Hepatocyte (in vitro differentiated cells): ENCODE measurements at regions not wholly inside any gene's neighbourhood (a gene's known extent, or its start where the extent isn't known, plus 50 kb on each side); places are given as distances from the start of the nearest gene placed in this dataset.

Experiments
- DNase-seq: peaks from one replicate; pipeline ENCODE4 v3.0.0-alpha.2; 2016; ENCODE audit warnings: low spot score
- H2AFZ ChIP-seq: fragments of 200-600 bp; sonication (generic); 2 replicates; pipeline ENCODE4 v1.6.0; 2016; ENCODE audit warnings: antibody characterized with exemption, mild to moderate bottlenecking
- H3K27ac ChIP-seq: fragments of 200-600 bp; sonication (generic); 2 replicates; pipeline ENCODE4 v1.5.1; 2016; ENCODE audit warnings: mild to moderate bottlenecking
- H3K27me3 ChIP-seq: fragments of 200-600 bp; sonication (generic); 2 replicates; pipeline ENCODE4 v1.6.1; 2016
- H3K36me3 ChIP-seq: fragments of 200-600 bp; sonication (generic); replicated peaks from 2 replicates; pipeline ENCODE4 v1.5.1; 2016; ENCODE audit warnings: low read depth; ENCODE audit not compliant: insufficient read depth
- H3K4me1 ChIP-seq: fragments of 200-600 bp; sonication (generic); 2 replicates; pipeline ENCODE4 v1.5.1; 2016; ENCODE audit warnings: mild to moderate bottlenecking, moderate library complexity; ENCODE audit not compliant: insufficient read depth
- H3K4me2 ChIP-seq: fragments of 200-600 bp; sonication (generic); 2 replicates; pipeline ENCODE4 v1.6.0; 2016
- H3K4me3 ChIP-seq: fragments of 200-600 bp; sonication (generic); 2 replicates; pipeline ENCODE4 v1.5.1; 2016; ENCODE audit warnings: mild to moderate bottlenecking
- H3K79me2 ChIP-seq: fragments of 200-600 bp; sonication (generic); 2 replicates; pipeline ENCODE4 v1.6.0; 2017; ENCODE audit warnings: mild to moderate bottlenecking
- H3K9me2 ChIP-seq: fragments of 200-600 bp; sonication (generic); replicated peaks from 2 replicates; pipeline ENCODE4 v1.6.0; 2017; ENCODE audit warnings: mild to moderate bottlenecking; ENCODE audit not compliant: insufficient read depth
- H3K9me3 ChIP-seq: fragments of 200-600 bp; sonication (generic); 2 replicates; pipeline ENCODE4 v1.5.1; 2016; ENCODE audit warnings: low read depth, mild to moderate bottlenecking
- H4K20me1 ChIP-seq: fragments of 200-600 bp; sonication (generic); 2 replicates; pipeline ENCODE4 v1.6.0; 2016; ENCODE audit warnings: mild to moderate bottlenecking; ENCODE audit not compliant: insufficient read depth, poor library complexity, severe bottlenecking
- EZH2 ChIP-seq: fragments of 200-600 bp; sonication (generic); IDR thresholded peaks from 2 replicates; pipeline ENCODE4 v1.6.1; 2016; ENCODE audit warnings: antibody characterized with exemption, mild to moderate bottlenecking, borderline replicate concordance
- EZH2phosphoT487 ChIP-seq: fragments of 200-600 bp; sonication (generic); IDR thresholded peaks from one replicate; pipeline ENCODE4 v1.6.1; 2018; ENCODE audit warnings: antibody characterized with exemption, mild to moderate bottlenecking, low read depth, moderate library complexity; ENCODE audit not compliant: unreplicated experiment, severe bottlenecking
- whole genome bisulfite sequencing: methylation state at CpG from one replicate; pipeline ENCODE4 v1.1.6; 2016; ENCODE audit warnings: low lambda C conversion rate; ENCODE audit errors: missing lambda C conversion rate; 5-methylcytosine and 5-hydroxymethylcytosine counted together
- TF ChIP-seq, protein P1 (sequence below): fragments of 200-600 bp; sonication (generic); IDR thresholded peaks from 2 replicates; pipeline ENCODE4 v1.5.1; 2016; ENCODE audit warnings: antibody characterized with exemption, mild to moderate bottlenecking; ENCODE audit not compliant: poor library complexity

GRCh38 chrX:28223991-28224390 is 242.7 kb upstream of the DCAF8L1 start:
- Histone ChIP-seq H3K4me2 (no peak overlapping the region), H3K27me3 (no peaks in the 10 kb centered on the region), H4K20me1 (no peaks in the 10 kb centered on the region), H3K36me3 (no peaks in the 10 kb centered on the region), H3K4me1 (no peaks in the 10 kb centered on the region), H3K9me2 (no peaks in the 10 kb centered on the region), H3K27ac (no peak overlapping the region), H3K79me2 (no peaks in the 10 kb centered on the region), H3K9me3 (no peaks in the 10 kb centered on the region), H2AFZ (no peak overlapping the region), H3K4me3 (no peak overlapping the region)
- DNase-seq, result no peak
- WGBS, result 78% methylated on average over 3 of the region's 3 CpGs
- TF ChIP-seq, protein P1, sequence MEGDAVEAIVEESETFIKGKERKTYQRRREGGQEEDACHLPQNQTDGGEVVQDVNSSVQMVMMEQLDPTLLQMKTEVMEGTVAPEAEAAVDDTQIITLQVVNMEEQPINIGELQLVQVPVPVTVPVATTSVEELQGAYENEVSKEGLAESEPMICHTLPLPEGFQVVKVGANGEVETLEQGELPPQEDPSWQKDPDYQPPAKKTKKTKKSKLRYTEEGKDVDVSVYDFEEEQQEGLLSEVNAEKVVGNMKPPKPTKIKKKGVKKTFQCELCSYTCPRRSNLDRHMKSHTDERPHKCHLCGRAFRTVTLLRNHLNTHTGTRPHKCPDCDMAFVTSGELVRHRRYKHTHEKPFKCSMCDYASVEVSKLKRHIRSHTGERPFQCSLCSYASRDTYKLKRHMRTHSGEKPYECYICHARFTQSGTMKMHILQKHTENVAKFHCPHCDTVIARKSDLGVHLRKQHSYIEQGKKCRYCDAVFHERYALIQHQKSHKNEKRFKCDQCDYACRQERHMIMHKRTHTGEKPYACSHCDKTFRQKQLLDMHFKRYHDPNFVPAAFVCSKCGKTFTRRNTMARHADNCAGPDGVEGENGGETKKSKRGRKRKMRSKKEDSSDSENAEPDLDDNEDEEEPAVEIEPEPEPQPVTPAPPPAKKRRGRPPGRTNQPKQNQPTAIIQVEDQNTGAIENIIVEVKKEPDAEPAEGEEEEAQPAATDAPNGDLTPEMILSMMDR, result no peak
- no peak for TF ChIP-seq EZH2
- TF ChIP-seq EZH2phosphoT487, result no peak

GRCh38 chrX:28223469-28223868 is 242.2 kb upstream of the DCAF8L1 start:
- no peaks in the 10 kb centered on the region for H4K20me1 ChIP-seq
- H3K4me1 ChIP-seq, result no peaks in the 10 kb centered on the region
- TF ChIP-seq EZH2, result no peak
- TF ChIP-seq EZH2phosphoT487, result no peak
- TF ChIP-seq, protein P1, result no peak
- no peaks in the 10 kb centered on the region for H3K9me2 ChIP-seq
- no peaks in the 10 kb centered on the region for H3K36me3 ChIP-seq
- H3K79me2 ChIP-seq, result no peaks in the 10 kb centered on the region
- no peak overlapping the region for H3K4me2 ChIP-seq
- H2AFZ ChIP-seq, result no peak overlapping the region
- WGBS, result 68% methylated on average over 5 of the region's 5 CpGs
- no peaks in the 10 kb centered on the region for H3K9me3 ChIP-seq
- no peak for DNase-seq
- no peak overlapping the region for H3K27ac ChIP-seq
- H3K27me3 ChIP-seq, result no peaks in the 10 kb centered on the region
- H3K4me3 ChIP-seq, result no peak overlapping the region

GRCh38 chrX:28205905-28206304 is 224.7 kb upstream of the DCAF8L1 start:
- WGBS, result 64% methylated on average over 2 of the region's 2 CpGs
- H3K9me2 ChIP-seq, result no peaks in the 10 kb centered on the region

More at GRCh38 chrX:28205905-28206304, 224.7 kb upstream of the DCAF8L1 start:
- H4K20me1 ChIP-seq, result no peaks in the 10 kb centered on the region
- H2AFZ ChIP-seq, result no peak overlapping the region
- H3K9me3 ChIP-seq, result no peaks in the 10 kb centered on the region
- H3K4me2 ChIP-seq, result no peak overlapping the region
- H3K79me2 ChIP-seq, result no peaks in the 10 kb centered on the region
- TF ChIP-seq EZH2 (no peak), EZH2phosphoT487 (no peak)
- TF ChIP-seq, protein P1, result no peak
- no peak overlapping the region for H3K27ac ChIP-seq
- no peaks in the 10 kb centered on the region for H3K4me1 ChIP-seq
- DNase-seq, result no peak
- no peaks in the 10 kb centered on the region for H3K36me3 ChIP-seq
- H3K27me3 ChIP-seq, result no peaks in the 10 kb centered on the region
- H3K4me3 ChIP-seq, result no peak overlapping the region
